ENCODE measurements at regions not wholly inside any gene's neighbourhood (a gene's known extent, or its start where the extent isn't known, plus 50 kb on each side); places are given as distances from the start of the nearest gene placed in this dataset.

DNA sequence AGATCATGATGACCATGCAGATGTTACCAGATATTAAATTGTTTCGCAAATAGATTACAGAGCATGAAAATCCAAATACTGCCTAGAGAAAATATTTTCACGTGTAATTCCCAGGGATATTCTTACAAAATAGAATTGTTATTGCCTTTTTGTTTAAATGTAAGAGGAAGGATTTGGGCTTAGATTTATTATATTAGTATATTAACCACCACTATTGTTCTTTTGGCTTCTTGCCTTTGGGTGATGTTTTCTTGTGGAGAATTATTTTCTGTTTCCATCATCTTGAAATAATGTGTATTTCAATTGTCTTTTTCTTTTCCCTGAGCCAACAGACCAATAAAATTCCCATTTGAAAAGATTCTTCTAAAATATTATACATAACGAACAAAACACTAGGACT lies 109.7 kb upstream of the NUDT7 start:
- TF ChIP-seq CTCF (IDR thresholded peaks at IDR 0.05; ENCODE audit: insufficient read depth, low read length) (no peak), POLR2AphosphoS5 (IDR thresholded peaks at IDR 0.05; ENCODE audit: low read depth) (no peak)
- TF ChIP-seq, protein P1, sequence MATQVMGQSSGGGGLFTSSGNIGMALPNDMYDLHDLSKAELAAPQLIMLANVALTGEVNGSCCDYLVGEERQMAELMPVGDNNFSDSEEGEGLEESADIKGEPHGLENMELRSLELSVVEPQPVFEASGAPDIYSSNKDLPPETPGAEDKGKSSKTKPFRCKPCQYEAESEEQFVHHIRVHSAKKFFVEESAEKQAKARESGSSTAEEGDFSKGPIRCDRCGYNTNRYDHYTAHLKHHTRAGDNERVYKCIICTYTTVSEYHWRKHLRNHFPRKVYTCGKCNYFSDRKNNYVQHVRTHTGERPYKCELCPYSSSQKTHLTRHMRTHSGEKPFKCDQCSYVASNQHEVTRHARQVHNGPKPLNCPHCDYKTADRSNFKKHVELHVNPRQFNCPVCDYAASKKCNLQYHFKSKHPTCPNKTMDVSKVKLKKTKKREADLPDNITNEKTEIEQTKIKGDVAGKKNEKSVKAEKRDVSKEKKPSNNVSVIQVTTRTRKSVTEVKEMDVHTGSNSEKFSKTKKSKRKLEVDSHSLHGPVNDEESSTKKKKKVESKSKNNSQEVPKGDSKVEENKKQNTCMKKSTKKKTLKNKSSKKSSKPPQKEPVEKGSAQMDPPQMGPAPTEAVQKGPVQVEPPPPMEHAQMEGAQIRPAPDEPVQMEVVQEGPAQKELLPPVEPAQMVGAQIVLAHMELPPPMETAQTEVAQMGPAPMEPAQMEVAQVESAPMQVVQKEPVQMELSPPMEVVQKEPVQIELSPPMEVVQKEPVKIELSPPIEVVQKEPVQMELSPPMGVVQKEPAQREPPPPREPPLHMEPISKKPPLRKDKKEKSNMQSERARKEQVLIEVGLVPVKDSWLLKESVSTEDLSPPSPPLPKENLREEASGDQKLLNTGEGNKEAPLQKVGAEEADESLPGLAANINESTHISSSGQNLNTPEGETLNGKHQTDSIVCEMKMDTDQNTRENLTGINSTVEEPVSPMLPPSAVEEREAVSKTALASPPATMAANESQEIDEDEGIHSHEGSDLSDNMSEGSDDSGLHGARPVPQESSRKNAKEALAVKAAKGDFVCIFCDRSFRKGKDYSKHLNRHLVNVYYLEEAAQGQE (IDR thresholded peaks at IDR 0.05; ENCODE audit: insufficient replicate concordance, low read depth): no peak

Data from HL-60 (cell line).